Caco-2 (cell line): ENCODE measurements at regions not wholly inside any gene's neighbourhood (a gene's known extent, or its start where the extent isn't known, plus 50 kb on each side); places are given as distances from the start of the nearest gene placed in this dataset.

Experiments used
- BruUV-seq: library from RNA; stranded (reverse); fragments of 400-500 nt; replicated peaks from 2 replicates; lab custom pipeline; 2021; lab: Mats Ljungman, UMichigan
- CTCF ChIA-PET: fragments of 300-600 bp; sonication (Branson Sonifier 250); formaldehyde crosslinking; loops from one replicate; lab custom pipeline; 2022; ENCODE audit warnings: antibody characterized with exemption; lab: Charles Lee
- POLR2A ChIA-PET: fragments of 300-600 bp; sonication (Branson Sonifier 250); formaldehyde crosslinking; loops from one replicate; lab custom pipeline; 2022; ENCODE audit warnings: antibody characterized with exemption; lab: Charles Lee
- DNase-seq, 2 experiments: peaks; one replicate each; pipeline versions ENCODE4 v3.0.0 to v3.0.0-alpha.2; 2020 to 2022
- H3K27me3 ChIP-seq: replicated peaks from 2 replicates; pipeline ENCODE4 v1.6.0; 2011; ENCODE audit warnings: low read length; ENCODE audit not compliant: control insufficient read depth, insufficient read depth
- H3K36me3 ChIP-seq: 2 replicates; pipeline ENCODE4 v1.5.1; 2011; ENCODE audit warnings: low read length; ENCODE audit not compliant: control insufficient read depth, insufficient read depth
- H3K4me1 ChIP-seq: fragments of 250-450 bp; sonication (Bioruptor Pico); 2 replicates; pipeline ENCODE4 v1.5.1; 2020; ENCODE audit warnings: mild to moderate bottlenecking
- H3K4me3 ChIP-seq: 2 replicates; pipeline ENCODE4 v1.5.1; 2011; ENCODE audit warnings: low read depth, mild to moderate bottlenecking, control low read depth, low read length
- H3K9me3 ChIP-seq: fragments of 250-450 bp; sonication (Bioruptor Pico); 2 replicates; pipeline ENCODE4 v1.5.1; 2020; ENCODE audit warnings: mild to moderate bottlenecking, moderate library complexity
- H3K27ac Mint-ChIP-seq: one replicate; pipeline ENCODE4 v1.8.0; 2022; ENCODE audit warnings: mixed read lengths; ENCODE audit not compliant: unreplicated experiment
- H3K27me3 Mint-ChIP-seq: one replicate; pipeline ENCODE4 v1.8.0; 2022; ENCODE audit warnings: mixed read lengths; ENCODE audit not compliant: insufficient read depth, unreplicated experiment
- H3K36me3 Mint-ChIP-seq: one replicate; pipeline ENCODE4 v1.8.0; 2022; ENCODE audit warnings: mild to moderate bottlenecking, mixed read lengths; ENCODE audit not compliant: insufficient read depth, unreplicated experiment
- H3K4me1 Mint-ChIP-seq: one replicate; pipeline ENCODE4 v1.8.0; 2022; ENCODE audit warnings: low read depth, mixed read lengths; ENCODE audit not compliant: unreplicated experiment
- H3K4me3 Mint-ChIP-seq: one replicate; pipeline ENCODE4 v1.8.0; 2022; ENCODE audit warnings: mild to moderate bottlenecking, moderate library complexity, mixed read lengths; ENCODE audit not compliant: unreplicated experiment
- H3K9me3 Mint-ChIP-seq: one replicate; pipeline ENCODE4 v1.8.0; 2022; ENCODE audit warnings: mixed read lengths; ENCODE audit not compliant: unreplicated experiment
- CTCF ChIP-seq, 2 experiments: fragments of 200-600 bp in 1 of 2; IDR thresholded peaks; 1 replicate in 1 of 2; 2 replicates in 1 of 2; pipeline versions ENCODE4 v1.5.1 to v1.8.0; 2011 to 2022; ENCODE audit warnings: antibody characterized with exemption in 1 of 2, control low read depth in 1 of 2, inconsistent platforms in 1 of 2, low read depth in 1 of 2, low read length in 1 of 2, mild to moderate bottlenecking in 1 of 2, moderate library complexity in 1 of 2; ENCODE audit not compliant: insufficient read depth in 1 of 2, severe bottlenecking in 1 of 2, unreplicated experiment in 1 of 2
- intact Hi-C: fragments of 100-400 bp; cut with micrococcal nuclease; formaldehyde crosslinking; loops from one replicate; pipeline ENCODE4 v1.10.0; 2022; ENCODE audit not compliant: unreplicated experiment

DNA sequence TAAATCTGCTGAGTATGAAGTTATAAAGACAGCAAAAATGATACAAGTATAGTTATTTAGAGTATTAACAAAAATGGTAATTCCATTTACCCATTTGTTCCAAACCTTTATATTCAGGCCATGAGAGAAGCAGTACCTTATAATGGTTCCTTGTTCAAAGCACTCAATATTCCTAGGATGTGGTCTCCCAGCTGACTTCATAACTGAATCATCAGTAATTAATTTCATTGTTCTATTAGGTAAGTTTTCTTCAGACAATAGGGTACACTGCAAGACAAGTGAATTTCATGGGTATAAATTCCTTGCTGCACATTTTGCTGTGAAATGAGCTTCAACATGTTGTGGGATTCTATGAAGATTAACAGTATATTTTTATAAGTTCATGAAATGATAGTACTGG is 550.8 kb upstream of the ZEB2 start:
- CTCF ChIA-PET, result no interaction called here
- no TSS peak for BruUV-seq
- H3K27ac Mint-ChIP-seq, result no peak overlapping the region
- Histone ChIP-seq H3K9me3 (no peaks in the 10 kb centered on the region), H3K36me3 (no peaks in the 10 kb centered on the region), H3K27me3 (no peaks in the 10 kb centered on the region), H3K4me3 (no peak overlapping the region), H3K4me1 (no peaks in the 10 kb centered on the region)
- no peaks in the 10 kb centered on the region for H3K9me3 Mint-ChIP-seq
- no peak for DNase-seq
- no peaks in the 10 kb centered on the region for H3K36me3 Mint-ChIP-seq
- no peaks in the 10 kb centered on the region for H3K27me3 Mint-ChIP-seq
- H3K4me3 Mint-ChIP-seq, result no peak overlapping the region
- POLR2A ChIA-PET, result no interaction called here
- TF ChIP-seq CTCF (IDR thresholded peaks at IDR 0.05; ENCODE audit: insufficient read depth in 1 of 2, low read depth in 1 of 2, low read length in 1 of 2, severe bottlenecking in 1 of 2, unreplicated experiment in 1 of 2), result no peak
- H3K4me1 Mint-ChIP-seq, result no peaks in the 10 kb centered on the region
- intact Hi-C loops, result no loop called here

GRCh38 chr2:145068509-145068908 is 548.6 kb upstream of the ZEB2 start:
- Histone ChIP-seq H3K27me3 (no peaks in the 10 kb centered on the region), H3K36me3 (no peaks in the 10 kb centered on the region), H3K4me1 (no peaks in the 10 kb centered on the region), H3K4me3 (no peak overlapping the region), H3K9me3 (no peaks in the 10 kb centered on the region)
- intact Hi-C loops, result no loop called here
- TF ChIP-seq CTCF (IDR thresholded peaks at IDR 0.05; ENCODE audit: insufficient read depth in 1 of 2, low read depth in 1 of 2, low read length in 1 of 2, severe bottlenecking in 1 of 2, unreplicated experiment in 1 of 2), result no peak
- POLR2A ChIA-PET, result no interaction called here
- H3K27me3 Mint-ChIP-seq, result no peaks in the 10 kb centered on the region
- H3K4me3 Mint-ChIP-seq, result no peak overlapping the region
- H3K4me1 Mint-ChIP-seq, result no peaks in the 10 kb centered on the region
- CTCF ChIA-PET, result no interaction called here
- no peak for DNase-seq
- no TSS peak for BruUV-seq
- H3K27ac Mint-ChIP-seq, result no peak overlapping the region
- H3K9me3 Mint-ChIP-seq, result no peaks in the 10 kb centered on the region
- H3K36me3 Mint-ChIP-seq, result no peaks in the 10 kb centered on the region

- no peaks in the 10 kb centered on the region for H3K27me3 ChIP-seq
- H3K9me3 Mint-ChIP-seq, result no peaks in the 10 kb centered on the region
- no peak overlapping the region for H3K4me3 ChIP-seq
- no peak for TF ChIP-seq CTCF (IDR thresholded peaks at IDR 0.05; ENCODE audit: insufficient read depth in 1 of 2, low read depth in 1 of 2, low read length in 1 of 2, severe bottlenecking in 1 of 2, unreplicated experiment in 1 of 2)
- no peak for DNase-seq
- no peaks in the 10 kb centered on the region for H3K4me1 ChIP-seq
- H3K36me3 ChIP-seq, result no peaks in the 10 kb centered on the region
- H3K4me3 Mint-ChIP-seq, result no peak overlapping the region
- no TSS peak for BruUV-seq
- no peaks in the 10 kb centered on the region for H3K4me1 Mint-ChIP-seq
- no peaks in the 10 kb centered on the region for H3K36me3 Mint-ChIP-seq
- ChIA-PET POLR2A (no interaction called here), CTCF (no interaction called here)
- no peak overlapping the region for H3K27ac Mint-ChIP-seq
- H3K9me3 ChIP-seq, result no peaks in the 10 kb centered on the region
- intact Hi-C loops, result no loop called here
- H3K27me3 Mint-ChIP-seq, result no peaks in the 10 kb centered on the region
Measured at GRCh38 chr2:145067549-145068030, 547.7 kb upstream of the ZEB2 start.
